Immature natural killer cell (primary cell): ENCODE measurements at regions not wholly inside any gene's neighbourhood (a gene's known extent, or its start where the extent isn't known, plus 50 kb on each side); places are given as distances from the start of the nearest gene placed in this dataset.

Experiments used
- DNase-seq, 3 donors: peaks; one replicate each; pipeline ENCODE4 v3.0.0; 2022; ENCODE audit warnings: mixed read lengths in 1 of 3
- H3K27ac Mint-ChIP-seq, 6 donors: one replicate each; pipeline ENCODE4 v1.8.0; 2020; ENCODE audit warnings: mixed read lengths in 6 of 6, mild to moderate bottlenecking in 5 of 6, inconsistent platforms in 4 of 6, moderate library complexity in 3 of 6
- H3K27me3 Mint-ChIP-seq, 3 donors: one replicate each; pipeline ENCODE4 v1.8.0; 2020 to 2021; ENCODE audit warnings: low read depth in 3 of 3, mild to moderate bottlenecking in 3 of 3, mixed read lengths in 3 of 3, moderate library complexity in 3 of 3, inconsistent platforms in 1 of 3
- H3K36me3 Mint-ChIP-seq, 3 donors: one replicate each; pipeline ENCODE4 v1.8.0; 2020; ENCODE audit warnings: mixed read lengths in 3 of 3, inconsistent platforms in 2 of 3, mild to moderate bottlenecking in 2 of 3
- H3K4me1 Mint-ChIP-seq, 2 donors: one replicate each; pipeline ENCODE4 v1.8.0; 2020; ENCODE audit warnings: inconsistent platforms in 2 of 2, mild to moderate bottlenecking in 2 of 2, mixed read lengths in 2 of 2, moderate library complexity in 1 of 2
- H3K4me3 Mint-ChIP-seq, 5 donors: one replicate each; pipeline ENCODE4 v1.8.0; 2020; ENCODE audit warnings: mild to moderate bottlenecking in 5 of 5, mixed read lengths in 5 of 5, inconsistent platforms in 3 of 5, moderate library complexity in 3 of 5
- H3K9me3 Mint-ChIP-seq, 6 donors: one replicate each; pipeline ENCODE4 v1.8.0; 2020; ENCODE audit warnings: mild to moderate bottlenecking in 6 of 6, mixed read lengths in 6 of 6, inconsistent platforms in 4 of 6, moderate library complexity in 3 of 6

- H3K27me3 Mint-ChIP-seq: peaks cover 0 to 5% (median 2%) of the 10 kb centered on the region in 3 donors
- H3K27ac Mint-ChIP-seq: no peak overlapping the region
- no peaks in the 10 kb centered on the region for H3K36me3 Mint-ChIP-seq
- peaks cover 6 to 16% of the 10 kb centered on the region in 2 donors for H3K4me1 Mint-ChIP-seq
- H3K4me3 Mint-ChIP-seq: peak overlapping the region in 1 of 5 donors; percentile 61
- DNase-seq: no peak
- H3K9me3 Mint-ChIP-seq: peaks cover 0 to 2% (median 0%) of the 10 kb centered on the region in 6 donors
Measured at GRCh38 chr7:115721293-115722217, 309.0 kb downstream of the TFEC start.

GRCh38 chr7:115719963-115720362, 310.6 kb downstream of the TFEC start:
- H3K9me3 Mint-ChIP-seq: peaks cover 0 to 2% (median 0%) of the 10 kb centered on the region in 6 donors
- H3K36me3 Mint-ChIP-seq: no peaks in the 10 kb centered on the region
- H3K4me3 Mint-ChIP-seq: no peak overlapping the region
- H3K4me1 Mint-ChIP-seq: peaks cover 6 to 16% of the 10 kb centered on the region in 2 donors
- DNase-seq: no peak
- H3K27me3 Mint-ChIP-seq: peaks cover 0 to 2% (median 0%) of the 10 kb centered on the region in 3 donors
- no peak overlapping the region for H3K27ac Mint-ChIP-seq

- Mint-ChIP-seq H3K9me3 (no peaks in the 10 kb centered on the region), H3K4me1 (no peaks in the 10 kb centered on the region), H3K4me3 (no peak overlapping the region), H3K27me3 (peaks cover 0 to 6% (median 0%) of the 10 kb centered on the region in 3 donors), H3K36me3 (no peaks in the 10 kb centered on the region), H3K27ac (no peak overlapping the region)
- DNase-seq: no peak
Measured at GRCh38 chr7:115709664-115710063, 320.9 kb downstream of the TFEC start.

- Mint-ChIP-seq H3K9me3 (no peaks in the 10 kb centered on the region), H3K36me3 (no peaks in the 10 kb centered on the region), H3K4me3 (no peak overlapping the region), H3K27me3 (peaks cover 0 to 3% (median 2%) of the 10 kb centered on the region in 3 donors), H3K27ac (no peak overlapping the region), H3K4me1 (no peaks in the 10 kb centered on the region)
- DNase-seq: no peak
Measured at GRCh38 chr7:115708013-115708341, 322.6 kb downstream of the TFEC start.

- Mint-ChIP-seq H3K27ac (no peak overlapping the region), H3K9me3 (no peaks in the 10 kb centered on the region), H3K4me1 (no peaks in the 10 kb centered on the region), H3K4me3 (no peak overlapping the region), H3K36me3 (no peaks in the 10 kb centered on the region), H3K27me3 (peaks cover 0 to 3% (median 2%) of the 10 kb centered on the region in 3 donors)
- no peak for DNase-seq
Measured at GRCh38 chr7:115707258-115708012, 323.1 kb downstream of the TFEC start.

- no peaks in the 10 kb centered on the region for H3K36me3 Mint-ChIP-seq
- peaks cover 0 to 3% (median 3%) of the 10 kb centered on the region in 3 donors for H3K27me3 Mint-ChIP-seq
- H3K4me3 Mint-ChIP-seq: no peak overlapping the region
- no peak for DNase-seq
- H3K9me3 Mint-ChIP-seq: no peaks in the 10 kb centered on the region
- no peaks in the 10 kb centered on the region for H3K4me1 Mint-ChIP-seq
- no peak overlapping the region for H3K27ac Mint-ChIP-seq
Measured at GRCh38 chr7:115704884-115705283, 325.7 kb downstream of the TFEC start.

GRCh38 chr7:115701141-115701540, 329.4 kb downstream of the TFEC start:
- Mint-ChIP-seq H3K4me3 (no peak overlapping the region), H3K9me3 (peaks cover 0 to 3% (median 0%) of the 10 kb centered on the region in 6 donors), H3K27me3 (peaks cover 0 to 6% (median 3%) of the 10 kb centered on the region in 3 donors)

GRCh38 chr7:115694424-115694823, 336.1 kb downstream of the TFEC start:
- Mint-ChIP-seq H3K27ac (no peak overlapping the region), H3K36me3 (no peaks in the 10 kb centered on the region), H3K27me3 (peaks cover 0 to 3% (median 0%) of the 10 kb centered on the region in 3 donors), H3K4me3 (no peak overlapping the region), H3K9me3 (peaks cover 0 to 4% (median 0%) of the 10 kb centered on the region in 6 donors), H3K4me1 (no peaks in the 10 kb centered on the region)
- DNase-seq: no peak

More at GRCh38 chr7:115701141-115701540, 329.4 kb downstream of the TFEC start:
- DNase-seq: no peak
- Mint-ChIP-seq H3K36me3 (no peaks in the 10 kb centered on the region), H3K27ac (no peak overlapping the region), H3K4me1 (no peaks in the 10 kb centered on the region)

- Mint-ChIP-seq H3K9me3 (peaks cover 0 to 4% (median 0%) of the 10 kb centered on the region in 6 donors), H3K4me1 (no peaks in the 10 kb centered on the region), H3K27me3 (peaks cover 0 to 3% (median 0%) of the 10 kb centered on the region in 3 donors), H3K36me3 (no peaks in the 10 kb centered on the region), H3K4me3 (no peak overlapping the region), H3K27ac (no peak overlapping the region)
- DNase-seq: no peak
Measured at GRCh38 chr7:115693779-115694178, 336.8 kb downstream of the TFEC start.

- H3K27ac Mint-ChIP-seq: no peak overlapping the region
- DNase-seq: no peak
- H3K27me3 Mint-ChIP-seq: no peaks in the 10 kb centered on the region
- H3K4me1 Mint-ChIP-seq: no peaks in the 10 kb centered on the region
- H3K4me3 Mint-ChIP-seq: no peak overlapping the region
- peaks cover 0 to 4% (median 0%) of the 10 kb centered on the region in 6 donors for H3K9me3 Mint-ChIP-seq
- H3K36me3 Mint-ChIP-seq: no peaks in the 10 kb centered on the region
Measured at GRCh38 chr7:115689941-115690340, 340.6 kb downstream of the TFEC start.

GRCh38 chr7:115683093-115683492, 347.5 kb downstream of the TFEC start:
- Mint-ChIP-seq H3K4me1 (no peaks in the 10 kb centered on the region), H3K4me3 (no peak overlapping the region), H3K36me3 (no peaks in the 10 kb centered on the region), H3K27ac (no peak overlapping the region), H3K27me3 (no peaks in the 10 kb centered on the region), H3K9me3 (no peaks in the 10 kb centered on the region)
- DNase-seq: no peak

- H3K27me3 Mint-ChIP-seq: no peaks in the 10 kb centered on the region
- no peaks in the 10 kb centered on the region for H3K4me1 Mint-ChIP-seq
- H3K9me3 Mint-ChIP-seq: no peaks in the 10 kb centered on the region
- H3K36me3 Mint-ChIP-seq: no peaks in the 10 kb centered on the region
- no peak overlapping the region for H3K27ac Mint-ChIP-seq
- DNase-seq: no peak
- H3K4me3 Mint-ChIP-seq: no peak overlapping the region
Measured at GRCh38 chr7:115682507-115682906, 348.1 kb downstream of the TFEC start.

GRCh38 chr7:115680921-115681320, 349.6 kb downstream of the TFEC start:
- no peaks in the 10 kb centered on the region for H3K27me3 Mint-ChIP-seq
- no peaks in the 10 kb centered on the region for H3K9me3 Mint-ChIP-seq
- H3K27ac Mint-ChIP-seq: no peak overlapping the region
- H3K4me3 Mint-ChIP-seq: no peak overlapping the region
- H3K36me3 Mint-ChIP-seq: no peaks in the 10 kb centered on the region
- DNase-seq: no peak
- H3K4me1 Mint-ChIP-seq: no peaks in the 10 kb centered on the region

GRCh38 chr7:115679976-115680375, 350.6 kb downstream of the TFEC start:
- H3K4me3 Mint-ChIP-seq: no peak overlapping the region
- no peaks in the 10 kb centered on the region for H3K4me1 Mint-ChIP-seq
- peak in 1 of 3 donors; percentile 1 for DNase-seq
- no peaks in the 10 kb centered on the region for H3K36me3 Mint-ChIP-seq
- no peaks in the 10 kb centered on the region for H3K9me3 Mint-ChIP-seq
- no peaks in the 10 kb centered on the region for H3K27me3 Mint-ChIP-seq
- H3K27ac Mint-ChIP-seq: no peak overlapping the region
